NCI-H187 (cell line): ENCODE measurements at regions not wholly inside any gene's neighbourhood (a gene's known extent, or its start where the extent isn't known, plus 50 kb on each side); places are given as distances from the start of the nearest gene placed in this dataset.
"Not testable (repeated sequence)": the region's sequence is repeated elsewhere in the genome, so short reads cannot be mapped to it uniquely, and the experiment has no call there.

Source experiments
- DNase-seq, 2 experiments: peaks; one replicate each; lab custom pipeline; 2025; lab: John Stamatoyannopoulos, UW

DNA sequence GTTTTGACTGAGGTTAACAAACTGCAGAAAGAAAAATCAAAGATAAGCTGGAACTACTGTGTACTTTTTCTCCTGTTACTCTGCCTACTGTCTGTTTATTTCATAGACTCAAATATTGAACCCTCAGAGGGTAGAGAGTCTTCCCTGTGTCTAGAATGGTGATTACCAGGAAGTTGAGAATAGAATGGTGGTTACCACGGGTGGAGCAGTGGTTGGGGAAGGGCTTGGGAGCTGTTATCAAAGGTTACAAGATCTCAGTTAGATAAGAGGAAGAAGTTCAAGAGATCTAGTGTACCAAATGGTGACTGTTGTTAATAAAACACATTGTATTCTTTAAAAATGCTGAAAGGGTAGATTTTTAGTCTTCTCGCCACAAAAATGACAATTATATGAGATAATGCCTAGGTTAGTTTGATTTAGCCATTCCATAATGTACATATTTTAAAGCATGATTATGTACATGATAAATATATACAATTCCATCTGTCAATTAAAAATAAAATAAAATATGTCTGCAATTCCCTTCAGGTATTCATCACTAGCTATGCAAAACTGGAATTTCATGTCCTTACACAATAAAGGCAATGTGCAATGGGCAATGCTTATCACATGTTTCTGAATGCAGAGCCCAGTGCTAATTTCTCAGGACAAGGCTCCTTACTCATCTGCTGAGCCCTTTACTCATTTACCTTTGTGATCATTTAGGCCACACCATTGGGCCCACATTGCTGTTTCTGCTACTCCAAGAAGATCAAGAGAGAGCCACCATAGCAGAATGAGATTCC lies 474.3 kb upstream of the CAMK1G start:
- no peak for DNase-seq

DNA sequence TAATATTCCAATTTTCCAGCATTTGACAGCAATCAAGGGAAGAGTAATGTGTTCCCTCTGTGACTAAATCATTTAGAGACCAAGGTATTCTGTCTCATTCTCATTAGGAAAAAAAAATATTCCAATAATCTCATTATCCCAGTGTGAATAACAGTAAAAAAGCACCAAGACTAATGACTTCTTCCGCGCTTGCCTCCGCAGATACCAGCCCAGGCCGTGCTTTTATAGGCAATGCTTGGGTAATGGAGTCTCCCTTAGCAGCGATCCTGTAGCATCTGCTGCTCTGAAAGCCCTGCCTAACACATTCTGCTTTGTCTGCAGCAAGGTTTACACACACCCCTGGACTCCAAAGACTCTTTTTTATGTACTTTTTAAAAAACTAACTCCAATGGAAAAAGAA lies 470.0 kb upstream of the CAMK1G start:
- no peak for DNase-seq

DNA sequence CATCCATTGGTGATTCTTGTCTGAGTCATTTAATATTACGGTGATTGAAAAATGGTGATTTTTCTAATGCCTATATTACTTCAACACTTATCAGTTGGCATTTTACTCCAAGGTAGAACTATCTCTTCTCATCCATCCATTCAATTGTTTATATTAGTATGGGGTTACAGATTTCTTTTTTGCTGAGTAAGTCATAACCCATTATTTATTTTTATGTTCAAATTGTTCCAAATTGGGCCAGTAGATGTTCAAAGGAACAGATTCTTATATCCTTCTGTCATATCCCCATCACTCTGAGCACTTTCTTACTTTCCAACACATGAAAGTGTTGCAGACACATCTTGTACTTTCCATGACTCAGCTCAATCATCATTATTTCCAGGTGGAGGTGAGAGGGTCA lies 466.8 kb upstream of the CAMK1G start:
- DNase-seq: no peak

DNA sequence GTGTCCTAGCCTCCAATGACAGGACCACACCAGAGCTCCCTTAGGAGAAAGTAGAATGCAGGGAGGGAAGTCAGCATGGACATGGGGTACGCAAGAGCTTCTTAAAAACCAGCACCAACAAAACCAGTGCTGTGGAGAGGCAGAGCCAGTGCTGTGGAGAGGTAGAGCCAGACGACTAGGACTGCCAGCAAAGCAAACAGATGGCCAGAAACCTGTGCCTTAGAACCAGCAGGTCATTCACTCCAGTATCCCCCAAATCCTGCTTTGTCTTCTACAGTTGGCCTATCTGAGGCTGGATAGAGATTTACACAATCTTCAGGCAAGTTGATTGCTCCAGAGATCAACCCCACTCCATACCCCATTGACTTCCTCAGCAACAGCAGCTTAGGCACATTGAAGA lies 459.9 kb upstream of the CAMK1G start:
- no peak for DNase-seq

DNA sequence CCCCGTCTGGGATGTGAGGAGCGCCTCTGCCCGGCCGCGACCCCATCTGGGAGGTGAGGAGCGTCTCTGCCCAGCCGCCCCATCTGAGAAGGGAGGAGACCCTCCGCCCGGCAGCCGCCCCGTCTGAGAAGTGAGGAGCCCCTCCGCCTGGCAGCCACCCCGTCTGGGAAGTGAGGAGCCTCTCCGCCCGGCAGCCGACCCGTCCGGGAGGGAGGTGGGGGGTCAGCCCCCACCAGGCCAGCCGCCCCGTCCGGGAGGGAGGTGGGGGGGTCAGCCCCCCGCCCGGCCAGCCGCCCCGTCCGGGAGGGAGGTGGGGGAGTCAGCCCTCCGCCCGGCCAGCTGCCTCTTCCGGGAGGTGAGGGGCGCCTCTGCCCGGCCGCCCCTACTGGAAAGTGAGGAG lies 454.4 kb upstream of the CAMK1G start:
- not testable (repeated sequence) for DNase-seq

- DNase-seq: no peak
Observed at GRCh38 chr1:209130886-209131285, 452.6 kb upstream of the CAMK1G start.

GRCh38 chr1:209132736-209133467 lies 450.6 kb upstream of the CAMK1G start:
- no peak for DNase-seq

DNA sequence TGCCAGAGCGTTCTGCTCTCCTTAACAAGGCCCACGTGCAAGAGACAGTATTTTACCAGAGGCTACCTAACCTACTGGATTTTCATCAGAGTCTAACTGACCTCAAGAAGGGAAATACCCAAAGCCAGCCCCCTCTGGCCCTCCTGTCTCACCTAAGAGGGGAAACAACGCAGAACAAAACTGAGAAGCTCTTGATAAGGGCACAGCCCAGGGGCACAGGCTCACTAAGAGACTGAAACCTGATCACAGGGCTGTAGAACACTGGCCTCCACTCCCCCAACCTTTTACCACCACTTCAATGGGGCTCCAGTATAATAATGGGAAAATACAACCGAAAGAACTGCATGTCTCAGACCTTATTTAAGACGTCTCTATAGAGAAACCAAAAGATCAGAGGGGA lies 449.5 kb upstream of the CAMK1G start:
- DNase-seq: no peak

- no peak for DNase-seq
Observed at GRCh38 chr1:209143916-209144315, 439.6 kb upstream of the CAMK1G start.

DNA sequence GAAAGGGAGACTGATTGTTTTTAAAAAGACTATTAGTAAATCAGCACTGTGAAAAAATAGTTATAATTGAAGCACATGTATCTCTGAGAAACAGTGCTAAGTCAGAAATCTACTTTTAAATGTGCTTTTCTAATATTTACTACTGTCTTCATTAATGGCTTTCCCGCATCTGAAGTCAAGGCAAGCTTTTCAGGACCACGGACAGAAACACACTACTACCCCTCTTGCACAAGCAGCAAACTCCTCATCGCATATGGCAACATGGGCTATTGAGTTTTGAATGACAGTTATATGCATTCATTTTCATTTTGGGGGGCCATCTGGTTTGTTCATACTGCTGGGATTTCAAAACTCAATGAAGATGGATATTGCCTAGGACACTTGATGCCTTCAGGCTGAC lies 433.4 kb upstream of the CAMK1G start:
- DNase-seq: no peak

DNA sequence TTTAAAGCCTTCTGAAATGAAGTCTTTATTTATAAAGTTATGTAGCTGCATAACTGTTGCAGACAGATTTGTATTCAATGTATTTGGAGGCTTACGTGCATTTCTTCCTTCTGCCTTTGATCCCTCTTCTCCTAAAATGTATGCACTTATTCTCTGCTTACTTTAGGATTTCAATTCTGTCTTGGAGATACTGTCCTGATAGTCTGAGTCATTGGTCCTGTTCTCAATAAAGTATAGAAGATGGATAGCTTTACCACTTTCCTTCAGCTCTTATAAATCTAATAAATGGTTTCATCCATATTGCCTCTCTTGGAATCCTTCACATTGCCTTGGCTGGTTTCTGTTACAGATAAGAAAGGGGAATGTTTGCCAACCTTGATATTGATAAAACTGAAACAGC lies 430.1 kb upstream of the CAMK1G start:
- DNase-seq: no peak

- DNase-seq: no peak
Observed at GRCh38 chr1:209154912-209155311, 428.6 kb upstream of the CAMK1G start.

GRCh38 chr1:209155546-209155945 lies 428.0 kb upstream of the CAMK1G start:
- no peak for DNase-seq

DNA sequence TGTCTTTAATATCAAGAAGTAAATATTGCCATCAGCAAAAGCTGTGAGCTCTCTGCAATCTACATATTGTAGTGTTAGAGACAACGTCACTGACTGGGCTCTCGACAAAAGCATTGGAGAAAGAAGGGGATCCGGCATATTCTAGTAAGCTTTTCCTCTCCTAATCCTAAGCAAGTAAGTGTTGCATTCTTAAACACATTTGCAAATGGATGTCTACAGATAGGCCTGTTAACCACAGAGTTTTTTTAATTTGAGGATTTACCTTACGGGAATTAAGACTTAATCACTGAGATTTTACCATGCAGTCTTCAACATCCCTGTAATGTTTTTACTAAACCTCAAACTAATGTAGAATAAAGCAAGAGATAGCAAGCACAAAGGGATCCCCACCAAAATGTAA lies 426.5 kb upstream of the CAMK1G start:
- no peak for DNase-seq

GRCh38 chr1:209157546-209158249 lies 425.8 kb upstream of the CAMK1G start:
- DNase-seq: no peak

DNA sequence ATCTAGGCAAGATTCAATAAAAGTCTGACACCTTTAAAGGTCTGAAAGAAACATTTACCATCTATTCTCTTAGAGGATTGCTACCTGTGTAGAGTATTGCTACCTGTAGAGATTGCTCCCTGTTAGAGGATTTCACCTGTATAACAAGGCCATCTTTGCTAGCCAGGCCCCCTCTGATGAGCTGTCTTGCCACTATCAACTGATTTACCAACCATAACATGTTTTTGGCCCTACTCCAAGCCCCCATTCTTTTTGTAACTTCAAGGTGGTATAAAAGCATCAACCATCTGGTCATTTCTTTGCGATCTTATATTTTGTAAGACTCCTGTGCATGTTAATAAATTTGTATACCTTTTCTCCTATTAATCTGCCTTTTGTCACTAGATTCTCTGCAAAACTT lies 424.7 kb upstream of the CAMK1G start:
- no peak for DNase-seq

DNA sequence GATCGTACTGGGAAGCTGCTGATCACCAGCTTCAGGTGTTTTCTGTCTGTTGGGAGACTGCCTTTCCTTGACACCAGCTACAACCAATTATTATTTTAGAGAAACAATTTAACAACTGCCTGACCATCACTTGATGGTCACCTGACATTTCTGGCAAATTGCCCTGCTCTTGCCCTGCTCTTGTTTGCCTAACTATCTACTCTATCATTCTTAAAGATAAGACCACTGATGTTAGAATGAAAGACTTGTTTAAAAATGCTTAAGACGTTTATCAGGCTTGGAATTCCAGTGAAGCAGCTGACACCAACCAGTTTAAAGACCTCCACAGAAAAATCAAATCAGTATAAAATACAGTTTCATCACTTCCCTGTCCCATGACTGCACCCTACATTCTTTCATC lies 423.3 kb upstream of the CAMK1G start:
- DNase-seq: no peak

- DNase-seq: no peak
Observed at GRCh38 chr1:209162651-209163050, 420.9 kb upstream of the CAMK1G start.

DNA sequence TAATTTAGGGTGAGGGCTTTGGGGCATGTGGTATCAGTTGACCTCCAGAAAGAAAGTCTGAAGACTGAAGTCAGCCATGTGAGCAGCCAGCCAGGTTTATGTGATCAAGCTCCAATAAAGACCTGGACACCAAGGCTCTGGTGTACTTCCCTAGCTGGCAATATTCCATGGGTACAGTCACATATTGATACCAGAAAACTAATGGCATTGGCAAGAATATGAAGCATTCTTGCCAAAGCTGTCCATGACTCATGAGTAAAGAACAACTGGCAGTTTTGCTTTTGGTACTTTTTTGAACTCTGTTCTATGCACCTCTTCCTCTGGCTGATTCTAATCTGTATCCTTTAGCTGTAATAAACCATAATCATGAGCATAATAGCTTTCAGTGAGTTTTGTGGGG lies 415.3 kb upstream of the CAMK1G start:
- no peak for DNase-seq

GRCh38 chr1:209171151-209171550 lies 412.4 kb upstream of the CAMK1G start:
- DNase-seq: no peak

GRCh38 chr1:209172286-209172685 lies 411.2 kb upstream of the CAMK1G start:
- DNase-seq: no peak

DNA sequence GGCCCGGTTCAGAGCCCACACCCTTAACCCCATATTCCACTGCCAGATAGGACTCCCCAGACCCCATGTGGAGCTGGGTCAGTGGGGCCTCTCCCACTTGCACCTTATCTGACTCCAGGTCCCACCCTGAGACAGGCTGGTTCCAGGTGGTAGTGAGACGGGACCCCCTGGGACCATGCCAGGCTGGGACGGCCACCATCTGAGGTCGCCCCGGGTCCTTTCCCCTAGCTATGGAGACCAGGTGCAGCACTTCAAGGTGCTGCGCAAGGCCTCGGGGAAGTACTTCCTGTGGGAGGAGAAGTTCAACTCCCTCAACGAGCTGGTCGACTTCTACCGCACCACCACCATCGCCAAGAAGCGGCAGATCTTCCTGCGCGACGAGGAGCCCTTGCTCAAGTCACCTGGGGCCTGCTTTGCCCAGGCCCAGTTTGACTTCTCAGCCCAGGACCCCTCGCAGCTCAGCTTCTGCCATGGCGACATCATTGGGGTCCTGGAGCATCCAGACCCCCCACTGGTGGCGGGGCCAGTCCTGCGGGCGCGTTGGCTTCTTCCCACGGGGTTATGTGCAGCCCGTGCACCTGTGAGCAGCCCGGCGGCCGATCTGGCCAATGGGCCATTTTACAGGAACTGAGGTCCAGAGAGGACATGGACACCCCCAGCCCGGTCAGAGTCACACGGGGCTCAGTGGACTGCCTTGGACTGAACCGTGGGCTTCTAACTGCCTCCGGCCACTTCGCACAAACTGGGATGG lies 410.5 kb upstream of the CAMK1G start:
- not testable (repeated sequence) for DNase-seq
